Hepatocyte (in vitro differentiated cells): ENCODE measurements at regions not wholly inside any gene's neighbourhood (a gene's known extent, or its start where the extent isn't known, plus 50 kb on each side); places are given as distances from the start of the nearest gene placed in this dataset.
A peak's percentile ranks its signal among the peaks of the same experiment; 100 is the strongest.

Experiments
- DNase-seq: peaks from one replicate; pipeline ENCODE4 v3.0.0-alpha.2; 2016; ENCODE audit warnings: low spot score
- H2AFZ ChIP-seq: fragments of 200-600 bp; sonication (generic); 2 replicates; pipeline ENCODE4 v1.6.0; 2016; ENCODE audit warnings: antibody characterized with exemption, mild to moderate bottlenecking
- H3K27ac ChIP-seq: fragments of 200-600 bp; sonication (generic); 2 replicates; pipeline ENCODE4 v1.5.1; 2016; ENCODE audit warnings: mild to moderate bottlenecking
- H3K27me3 ChIP-seq: fragments of 200-600 bp; sonication (generic); 2 replicates; pipeline ENCODE4 v1.6.1; 2016
- H3K36me3 ChIP-seq: fragments of 200-600 bp; sonication (generic); replicated peaks from 2 replicates; pipeline ENCODE4 v1.5.1; 2016; ENCODE audit warnings: low read depth; ENCODE audit not compliant: insufficient read depth
- H3K4me1 ChIP-seq: fragments of 200-600 bp; sonication (generic); 2 replicates; pipeline ENCODE4 v1.5.1; 2016; ENCODE audit warnings: mild to moderate bottlenecking, moderate library complexity; ENCODE audit not compliant: insufficient read depth
- H3K4me2 ChIP-seq: fragments of 200-600 bp; sonication (generic); 2 replicates; pipeline ENCODE4 v1.6.0; 2016
- H3K4me3 ChIP-seq: fragments of 200-600 bp; sonication (generic); 2 replicates; pipeline ENCODE4 v1.5.1; 2016; ENCODE audit warnings: mild to moderate bottlenecking
- H3K79me2 ChIP-seq: fragments of 200-600 bp; sonication (generic); 2 replicates; pipeline ENCODE4 v1.6.0; 2017; ENCODE audit warnings: mild to moderate bottlenecking
- H3K9me2 ChIP-seq: fragments of 200-600 bp; sonication (generic); replicated peaks from 2 replicates; pipeline ENCODE4 v1.6.0; 2017; ENCODE audit warnings: mild to moderate bottlenecking; ENCODE audit not compliant: insufficient read depth
- H3K9me3 ChIP-seq: fragments of 200-600 bp; sonication (generic); 2 replicates; pipeline ENCODE4 v1.5.1; 2016; ENCODE audit warnings: low read depth, mild to moderate bottlenecking
- H4K20me1 ChIP-seq: fragments of 200-600 bp; sonication (generic); 2 replicates; pipeline ENCODE4 v1.6.0; 2016; ENCODE audit warnings: mild to moderate bottlenecking; ENCODE audit not compliant: insufficient read depth, poor library complexity, severe bottlenecking
- EZH2 ChIP-seq: fragments of 200-600 bp; sonication (generic); IDR thresholded peaks from 2 replicates; pipeline ENCODE4 v1.6.1; 2016; ENCODE audit warnings: antibody characterized with exemption, mild to moderate bottlenecking, borderline replicate concordance
- EZH2phosphoT487 ChIP-seq: fragments of 200-600 bp; sonication (generic); IDR thresholded peaks from one replicate; pipeline ENCODE4 v1.6.1; 2018; ENCODE audit warnings: antibody characterized with exemption, mild to moderate bottlenecking, low read depth, moderate library complexity; ENCODE audit not compliant: unreplicated experiment, severe bottlenecking
- WGBS: methylation state at CpG from one replicate; pipeline ENCODE4 v1.1.6; 2016; ENCODE audit warnings: low lambda C conversion rate; ENCODE audit errors: missing lambda C conversion rate; 5-methylcytosine and 5-hydroxymethylcytosine counted together
- TF ChIP-seq, protein P1 (sequence below): fragments of 200-600 bp; sonication (generic); IDR thresholded peaks from 2 replicates; pipeline ENCODE4 v1.5.1; 2016; ENCODE audit warnings: antibody characterized with exemption, mild to moderate bottlenecking; ENCODE audit not compliant: poor library complexity

DNA sequence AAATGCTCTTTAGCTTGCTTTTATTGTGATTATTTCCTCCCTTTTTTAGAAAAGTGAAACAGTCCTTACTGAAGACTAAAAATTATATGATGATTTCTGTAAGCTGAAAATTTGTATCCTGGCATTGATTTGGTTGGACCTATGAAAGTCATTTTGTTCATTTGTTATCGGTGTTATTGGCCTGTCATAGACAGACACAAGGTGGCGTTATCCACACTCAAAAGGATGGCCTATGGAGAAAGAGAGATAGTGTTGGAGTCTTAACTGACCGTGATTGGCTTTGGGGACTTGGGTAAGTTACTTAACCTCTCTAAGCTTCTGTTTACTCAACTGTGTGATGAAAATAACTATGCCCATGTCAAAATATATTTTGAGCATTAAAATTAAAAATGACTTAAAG is 203.6 kb upstream of the CHODL start:
- H3K27ac ChIP-seq = no peak overlapping the region
- H3K4me1 ChIP-seq = no peaks in the 10 kb centered on the region
- no peaks in the 10 kb centered on the region for H4K20me1 ChIP-seq
- DNase-seq = peak; percentile 25
- no peaks in the 10 kb centered on the region for H3K9me3 ChIP-seq
- no peaks in the 10 kb centered on the region for H3K9me2 ChIP-seq
- no peak overlapping the region for H2AFZ ChIP-seq
- WGBS = 16% methylated on average over 3 of the region's 3 CpGs
- no peak overlapping the region for H3K4me3 ChIP-seq
- no peaks in the 10 kb centered on the region for H3K27me3 ChIP-seq
- H3K4me2 ChIP-seq = no peak overlapping the region
- H3K79me2 ChIP-seq = no peaks in the 10 kb centered on the region
- no peaks in the 10 kb centered on the region for H3K36me3 ChIP-seq
- TF ChIP-seq, protein P1, sequence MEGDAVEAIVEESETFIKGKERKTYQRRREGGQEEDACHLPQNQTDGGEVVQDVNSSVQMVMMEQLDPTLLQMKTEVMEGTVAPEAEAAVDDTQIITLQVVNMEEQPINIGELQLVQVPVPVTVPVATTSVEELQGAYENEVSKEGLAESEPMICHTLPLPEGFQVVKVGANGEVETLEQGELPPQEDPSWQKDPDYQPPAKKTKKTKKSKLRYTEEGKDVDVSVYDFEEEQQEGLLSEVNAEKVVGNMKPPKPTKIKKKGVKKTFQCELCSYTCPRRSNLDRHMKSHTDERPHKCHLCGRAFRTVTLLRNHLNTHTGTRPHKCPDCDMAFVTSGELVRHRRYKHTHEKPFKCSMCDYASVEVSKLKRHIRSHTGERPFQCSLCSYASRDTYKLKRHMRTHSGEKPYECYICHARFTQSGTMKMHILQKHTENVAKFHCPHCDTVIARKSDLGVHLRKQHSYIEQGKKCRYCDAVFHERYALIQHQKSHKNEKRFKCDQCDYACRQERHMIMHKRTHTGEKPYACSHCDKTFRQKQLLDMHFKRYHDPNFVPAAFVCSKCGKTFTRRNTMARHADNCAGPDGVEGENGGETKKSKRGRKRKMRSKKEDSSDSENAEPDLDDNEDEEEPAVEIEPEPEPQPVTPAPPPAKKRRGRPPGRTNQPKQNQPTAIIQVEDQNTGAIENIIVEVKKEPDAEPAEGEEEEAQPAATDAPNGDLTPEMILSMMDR = peak; percentile 53
- no peak for TF ChIP-seq EZH2phosphoT487
- no peak for TF ChIP-seq EZH2

DNA sequence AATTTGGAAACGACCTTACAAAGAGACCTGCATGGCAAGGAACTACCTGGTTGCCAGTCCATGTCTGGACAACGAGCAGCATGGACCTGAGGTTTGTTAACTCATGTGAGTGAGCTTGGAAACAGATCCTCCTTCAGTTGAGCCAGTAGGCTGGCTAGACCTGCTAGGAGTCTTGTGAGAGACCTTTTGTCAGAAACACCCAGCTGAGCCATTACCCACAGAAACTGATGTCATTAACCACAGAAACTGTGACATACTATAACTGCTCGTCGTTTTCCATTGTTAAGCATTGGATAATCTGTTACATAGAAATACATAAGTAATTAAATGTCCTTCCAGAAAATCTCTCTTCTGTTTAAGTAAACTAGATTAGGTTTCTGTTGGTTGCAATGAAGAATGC is 211.1 kb upstream of the C21orf91 start:
- no peaks in the 10 kb centered on the region for H3K4me1 ChIP-seq
- no peak overlapping the region for H3K27ac ChIP-seq
- H3K4me3 ChIP-seq = no peak overlapping the region
- H3K27me3 ChIP-seq = no peaks in the 10 kb centered on the region
- H3K9me3 ChIP-seq = no peaks in the 10 kb centered on the region
- H4K20me1 ChIP-seq = no peaks in the 10 kb centered on the region
- 84% methylated on average over 4 of the region's 4 CpGs for WGBS
- H3K9me2 ChIP-seq = no peaks in the 10 kb centered on the region
- no peak for TF ChIP-seq EZH2phosphoT487
- no peak for TF ChIP-seq EZH2
- TF ChIP-seq, protein P1 = no peak
- H3K36me3 ChIP-seq = no peaks in the 10 kb centered on the region
- H3K79me2 ChIP-seq = no peaks in the 10 kb centered on the region
- H3K4me2 ChIP-seq = no peak overlapping the region
- DNase-seq = no peak
- no peak overlapping the region for H2AFZ ChIP-seq

DNA sequence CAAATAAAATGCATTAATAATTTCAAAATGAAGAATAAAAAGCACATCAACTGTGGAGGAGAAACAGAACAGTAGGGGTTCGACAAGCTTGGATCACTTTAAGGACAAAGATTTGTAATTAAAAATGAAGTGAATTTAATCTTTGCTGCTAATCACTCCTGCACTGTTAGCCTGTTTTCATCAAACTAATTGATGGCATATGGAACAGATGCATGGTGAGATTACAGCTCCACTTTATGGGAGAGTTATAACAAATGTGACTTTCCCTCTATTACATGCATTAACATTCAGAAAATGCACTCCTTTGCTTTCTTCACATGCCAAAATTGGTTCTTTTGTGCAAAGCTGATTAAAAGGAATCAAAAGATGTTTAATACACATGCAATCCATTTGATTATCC is 207.2 kb upstream of the C21orf91 start:
- no peak overlapping the region for H2AFZ ChIP-seq
- no peak overlapping the region for H3K4me3 ChIP-seq
- H3K4me1 ChIP-seq = no peaks in the 10 kb centered on the region
- H3K4me2 ChIP-seq = no peak overlapping the region
- H3K9me3 ChIP-seq = no peaks in the 10 kb centered on the region
- no peaks in the 10 kb centered on the region for H3K27me3 ChIP-seq
- 0% methylated on average over 1 of the region's 1 CpG for WGBS
- no peaks in the 10 kb centered on the region for H3K79me2 ChIP-seq
- H4K20me1 ChIP-seq = no peaks in the 10 kb centered on the region
- no peaks in the 10 kb centered on the region for H3K9me2 ChIP-seq
- H3K27ac ChIP-seq = no peak overlapping the region
- no peak for DNase-seq
- no peaks in the 10 kb centered on the region for H3K36me3 ChIP-seq
- no peak for TF ChIP-seq EZH2phosphoT487
- TF ChIP-seq EZH2 = no peak
- TF ChIP-seq, protein P1 = no peak

DNA sequence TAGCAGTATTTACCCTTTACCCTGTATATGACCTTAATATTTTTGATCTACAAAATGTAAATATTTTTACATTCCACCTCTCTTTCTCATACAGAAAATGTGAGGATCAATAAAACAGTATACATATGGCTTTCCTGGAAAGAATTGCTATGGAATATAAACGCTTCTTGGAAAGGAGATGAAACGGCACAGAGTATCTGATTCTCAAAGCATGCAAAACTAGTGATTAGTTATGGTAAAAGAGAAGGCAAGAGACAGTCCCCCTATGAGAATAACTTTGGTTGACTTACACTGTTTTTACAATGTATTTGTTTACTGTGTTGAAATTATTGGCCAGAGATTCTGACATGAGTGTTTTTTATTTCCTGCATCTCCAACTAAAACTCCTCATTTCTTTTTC is 204.6 kb upstream of the C21orf91 start:
- TF ChIP-seq, protein P1 = no peak
- TF ChIP-seq EZH2phosphoT487 = no peak
- no peak for TF ChIP-seq EZH2
- H3K4me3 ChIP-seq = no peak overlapping the region
- no peaks in the 10 kb centered on the region for H3K27me3 ChIP-seq
- H3K79me2 ChIP-seq = no peaks in the 10 kb centered on the region
- H4K20me1 ChIP-seq = no peaks in the 10 kb centered on the region
- no peaks in the 10 kb centered on the region for H3K4me1 ChIP-seq
- H3K9me2 ChIP-seq = no peaks in the 10 kb centered on the region
- no peak overlapping the region for H3K27ac ChIP-seq
- no peak for DNase-seq
- no peaks in the 10 kb centered on the region for H3K36me3 ChIP-seq
- no peak overlapping the region for H2AFZ ChIP-seq
- H3K9me3 ChIP-seq = no peaks in the 10 kb centered on the region
- H3K4me2 ChIP-seq = no peak overlapping the region
- 67% methylated on average over 2 of the region's 2 CpGs for WGBS
